Peyer's patch (tissue), 4 donors: ENCODE measurements at regions not wholly inside any gene's neighbourhood (a gene's known extent, or its start where the extent isn't known, plus 50 kb on each side); places are given as distances from the start of the nearest gene placed in this dataset.

Experiments
- POLR2A ChIP-seq, 2 donors: fragments of 450-650 bp; IDR thresholded peaks; one replicate each; pipeline ENCODE4 v1.5.1; 2017; ENCODE audit warnings: antibody characterized with exemption in 2 of 2, mild to moderate bottlenecking in 2 of 2, moderate library complexity in 2 of 2
- TF ChIP-seq, protein P1 (sequence below), 6 experiments: fragments of 450-650 bp in 4 of 6; fragments of 200-600 bp in 2 of 6; sonication (generic) in 1 of 6; IDR thresholded peaks; one replicate each; pipeline ENCODE4 v1.5.1; 2017 to 2019; ENCODE audit warnings: antibody characterized with exemption in 6 of 6, mild to moderate bottlenecking in 3 of 6, moderate library complexity in 1 of 6

DNA sequence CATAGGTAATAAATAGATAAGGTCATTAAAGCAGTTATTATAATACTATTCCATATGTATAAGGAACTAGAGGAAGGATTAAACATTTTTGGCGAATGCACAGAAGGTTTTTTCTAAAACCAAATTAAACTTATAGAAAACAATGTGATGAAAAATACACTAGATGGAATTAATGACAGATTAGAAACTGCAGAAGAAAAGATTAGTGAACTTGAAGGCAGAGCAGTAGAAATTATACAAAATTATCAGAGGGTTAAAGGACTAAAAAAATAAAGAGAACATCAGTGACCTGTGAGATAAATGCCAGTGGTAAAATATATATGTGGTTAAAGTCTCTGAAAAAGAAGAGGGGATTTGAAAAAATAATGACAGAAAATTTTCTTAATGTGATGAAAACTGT, 74.0 kb downstream of the IGLL5 start:
- TF ChIP-seq POLR2A (IDR thresholded peaks at IDR 0.05), result no peak
- TF ChIP-seq, protein P1, sequence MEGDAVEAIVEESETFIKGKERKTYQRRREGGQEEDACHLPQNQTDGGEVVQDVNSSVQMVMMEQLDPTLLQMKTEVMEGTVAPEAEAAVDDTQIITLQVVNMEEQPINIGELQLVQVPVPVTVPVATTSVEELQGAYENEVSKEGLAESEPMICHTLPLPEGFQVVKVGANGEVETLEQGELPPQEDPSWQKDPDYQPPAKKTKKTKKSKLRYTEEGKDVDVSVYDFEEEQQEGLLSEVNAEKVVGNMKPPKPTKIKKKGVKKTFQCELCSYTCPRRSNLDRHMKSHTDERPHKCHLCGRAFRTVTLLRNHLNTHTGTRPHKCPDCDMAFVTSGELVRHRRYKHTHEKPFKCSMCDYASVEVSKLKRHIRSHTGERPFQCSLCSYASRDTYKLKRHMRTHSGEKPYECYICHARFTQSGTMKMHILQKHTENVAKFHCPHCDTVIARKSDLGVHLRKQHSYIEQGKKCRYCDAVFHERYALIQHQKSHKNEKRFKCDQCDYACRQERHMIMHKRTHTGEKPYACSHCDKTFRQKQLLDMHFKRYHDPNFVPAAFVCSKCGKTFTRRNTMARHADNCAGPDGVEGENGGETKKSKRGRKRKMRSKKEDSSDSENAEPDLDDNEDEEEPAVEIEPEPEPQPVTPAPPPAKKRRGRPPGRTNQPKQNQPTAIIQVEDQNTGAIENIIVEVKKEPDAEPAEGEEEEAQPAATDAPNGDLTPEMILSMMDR (IDR thresholded peaks at IDR 0.05), result no peak
